ENCODE measurements at regions not wholly inside any gene's neighbourhood (a gene's known extent, or its start where the extent isn't known, plus 50 kb on each side); places are given as distances from the start of the nearest gene placed in this dataset.

DNA sequence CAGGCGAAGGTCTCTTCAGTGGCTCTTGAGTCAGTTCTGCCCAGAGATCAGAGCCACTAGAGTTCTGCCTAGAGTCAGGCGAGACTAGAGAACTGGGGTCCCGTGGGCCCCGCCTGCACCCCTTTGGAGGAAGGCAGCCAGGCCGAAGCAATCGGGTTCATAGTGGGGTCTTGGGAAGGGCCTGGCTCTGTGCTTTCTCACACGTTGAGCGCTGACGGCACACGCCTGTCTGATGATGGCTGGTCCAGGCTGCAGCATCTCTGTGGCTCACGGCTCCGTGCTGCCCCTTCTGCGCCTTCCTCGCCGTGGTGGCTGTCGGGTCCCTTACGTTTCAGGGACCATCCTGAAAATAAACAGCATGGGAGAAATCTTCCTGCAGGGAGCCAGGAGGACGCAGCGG, 78.3 kb upstream of the RNU6ATAC start:
- peaks cover 4 to 9% (median 7%) of the 10 kb centered on the region in 3 donors for H3K4me1 ChIP-seq (ENCODE audit: control insufficient read depth in 3 of 3, insufficient read depth in 3 of 3, low read length in 3 of 3)
- no peak overlapping the region for H3K27ac ChIP-seq (ENCODE audit: low read depth, low read length)
- H3K36me3 ChIP-seq (ENCODE audit: control insufficient read depth in 3 of 3, insufficient read depth in 3 of 3, low read length in 3 of 3) = no peaks in the 10 kb centered on the region
- H3K9ac ChIP-seq (ENCODE audit: low read depth in 1 of 3, low read length in 3 of 3) = no peak overlapping the region
- H3K9me3 ChIP-seq (ENCODE audit: control insufficient read depth in 3 of 3, low read length in 3 of 3) = peaks cover 0 to 3% (median 0%) of the 10 kb centered on the region in 3 donors
- H3K4me3 ChIP-seq (ENCODE audit: low read length in 3 of 3) = no peak overlapping the region
- peaks cover 3 to 18% (median 15%) of the 10 kb centered on the region in 3 donors for H3K27me3 ChIP-seq (ENCODE audit: control insufficient read depth in 3 of 3, insufficient read depth in 3 of 3, low read length in 3 of 3)

GRCh38 chr9:134243778-134244467, 79.6 kb upstream of the RNU6ATAC start:
- no peaks in the 10 kb centered on the region for H3K36me3 ChIP-seq (ENCODE audit: control insufficient read depth in 3 of 3, insufficient read depth in 3 of 3, low read length in 3 of 3)
- peaks cover 4 to 8% (median 6%) of the 10 kb centered on the region in 3 donors for H3K9me3 ChIP-seq (ENCODE audit: control insufficient read depth in 3 of 3, low read length in 3 of 3)
- no peak overlapping the region for H3K4me3 ChIP-seq (ENCODE audit: low read length in 3 of 3)
- peaks cover 3 to 18% (median 15%) of the 10 kb centered on the region in 3 donors for H3K27me3 ChIP-seq (ENCODE audit: control insufficient read depth in 3 of 3, insufficient read depth in 3 of 3, low read length in 3 of 3)
- H3K9ac ChIP-seq (ENCODE audit: low read depth in 1 of 3, low read length in 3 of 3) = peak overlapping the region in 1 of 3 donors; percentile 1
- H3K27ac ChIP-seq (ENCODE audit: low read depth, low read length) = no peak overlapping the region
- peaks cover 4 to 9% (median 7%) of the 10 kb centered on the region in 3 donors for H3K4me1 ChIP-seq (ENCODE audit: control insufficient read depth in 3 of 3, insufficient read depth in 3 of 3, low read length in 3 of 3)

GRCh38 chr9:134245179-134245578, 80.8 kb upstream of the RNU6ATAC start:
- H3K27me3 ChIP-seq (ENCODE audit: control insufficient read depth in 3 of 3, insufficient read depth in 3 of 3, low read length in 3 of 3) = peaks cover 3 to 14% (median 12%) of the 10 kb centered on the region in 3 donors
- peaks cover 4 to 8% (median 7%) of the 10 kb centered on the region in 3 donors for H3K9me3 ChIP-seq (ENCODE audit: control insufficient read depth in 3 of 3, low read length in 3 of 3)
- no peaks in the 10 kb centered on the region for H3K36me3 ChIP-seq (ENCODE audit: control insufficient read depth in 3 of 3, insufficient read depth in 3 of 3, low read length in 3 of 3)
- H3K9ac ChIP-seq (ENCODE audit: low read depth in 1 of 3, low read length in 3 of 3) = no peak overlapping the region
- H3K4me3 ChIP-seq (ENCODE audit: low read length in 3 of 3) = no peak overlapping the region
- H3K4me1 ChIP-seq (ENCODE audit: control insufficient read depth in 3 of 3, insufficient read depth in 3 of 3, low read length in 3 of 3) = peaks cover 4 to 9% (median 7%) of the 10 kb centered on the region in 3 donors
- H3K27ac ChIP-seq (ENCODE audit: low read depth, low read length) = no peak overlapping the region

- no peaks in the 10 kb centered on the region for H3K36me3 ChIP-seq (ENCODE audit: control insufficient read depth in 3 of 3, insufficient read depth in 3 of 3, low read length in 3 of 3)
- no peak overlapping the region for H3K27ac ChIP-seq (ENCODE audit: low read depth, low read length)
- peaks cover 0 to 6% (median 3%) of the 10 kb centered on the region in 3 donors for H3K27me3 ChIP-seq (ENCODE audit: control insufficient read depth in 3 of 3, insufficient read depth in 3 of 3, low read length in 3 of 3)
- H3K4me1 ChIP-seq (ENCODE audit: control insufficient read depth in 3 of 3, insufficient read depth in 3 of 3, low read length in 3 of 3) = peaks cover 14 to 19% (median 16%) of the 10 kb centered on the region in 3 donors
- H3K9ac ChIP-seq (ENCODE audit: low read depth in 1 of 3, low read length in 3 of 3) = no peak overlapping the region
- peaks cover 4 to 8% (median 7%) of the 10 kb centered on the region in 3 donors for H3K9me3 ChIP-seq (ENCODE audit: control insufficient read depth in 3 of 3, low read length in 3 of 3)
- no peak overlapping the region for H3K4me3 ChIP-seq (ENCODE audit: low read length in 3 of 3)
Measured at GRCh38 chr9:134247918-134248631, 78.2 kb upstream of the RXRA start.

DNA sequence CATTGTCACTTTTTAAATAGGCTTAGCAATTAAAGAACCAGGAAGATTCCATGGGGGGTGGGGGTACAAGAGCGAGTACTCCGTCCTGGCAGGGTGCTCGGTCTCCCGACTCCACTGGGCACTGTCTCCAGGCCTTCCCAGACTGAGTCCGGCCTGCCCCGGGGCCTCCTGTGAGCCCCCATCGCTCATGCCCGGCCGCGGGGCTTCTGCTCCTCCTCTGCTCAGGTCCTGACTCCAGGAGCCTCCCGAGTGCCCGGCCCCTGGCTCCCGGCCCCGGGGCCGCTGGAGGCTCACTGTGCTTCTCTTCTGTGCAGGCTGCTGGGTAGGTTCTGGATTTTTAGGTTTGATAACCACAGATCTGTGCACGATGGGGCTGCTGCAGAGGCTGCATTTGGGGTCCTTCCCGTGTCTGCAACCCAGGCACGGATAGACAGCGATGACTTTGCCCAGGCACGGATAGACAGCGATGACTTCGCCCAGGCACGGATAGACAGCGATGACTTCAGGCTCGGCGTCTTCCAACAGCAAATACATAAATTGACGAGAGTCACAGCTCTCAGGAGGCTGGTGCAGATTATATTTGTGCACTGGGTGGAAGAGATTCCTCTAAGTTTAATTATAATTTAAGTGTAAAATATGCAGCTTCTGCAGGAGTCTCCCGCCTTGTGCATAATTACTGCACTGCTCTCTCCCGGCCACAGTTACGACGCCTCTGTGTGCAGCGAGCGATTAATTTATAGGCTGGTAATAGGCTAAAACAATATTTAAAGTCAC, 74.8 kb upstream of the RXRA start:
- Histone ChIP-seq H3K27me3 (ENCODE audit: control insufficient read depth in 3 of 3, insufficient read depth in 3 of 3, low read length in 3 of 3) (no peaks in the 10 kb centered on the region), H3K9me3 (ENCODE audit: control insufficient read depth in 3 of 3, low read length in 3 of 3) (peaks cover 4 to 8% (median 7%) of the 10 kb centered on the region in 3 donors), H3K4me1 (ENCODE audit: control insufficient read depth in 3 of 3, insufficient read depth in 3 of 3, low read length in 3 of 3) (peaks cover 5 to 15% (median 12%) of the 10 kb centered on the region in 3 donors), H3K9ac (ENCODE audit: low read depth in 1 of 3, low read length in 3 of 3) (no peak overlapping the region), H3K4me3 (ENCODE audit: low read length in 3 of 3) (no peak overlapping the region), H3K27ac (ENCODE audit: low read depth, low read length) (no peak overlapping the region), H3K36me3 (ENCODE audit: control insufficient read depth in 3 of 3, insufficient read depth in 3 of 3, low read length in 3 of 3) (no peaks in the 10 kb centered on the region)

- peak overlapping the region; percentile 63 for H3K27ac ChIP-seq (ENCODE audit: low read depth, low read length)
- no peaks in the 10 kb centered on the region for H3K27me3 ChIP-seq (ENCODE audit: control insufficient read depth in 3 of 3, insufficient read depth in 3 of 3, low read length in 3 of 3)
- H3K9me3 ChIP-seq (ENCODE audit: control insufficient read depth in 3 of 3, low read length in 3 of 3) = peaks cover 4 to 8% (median 7%) of the 10 kb centered on the region in 3 donors
- H3K4me3 ChIP-seq (ENCODE audit: low read length in 3 of 3) = peak overlapping the region in 2 of 3 donors; percentile 41 to 45
- H3K9ac ChIP-seq (ENCODE audit: low read depth in 1 of 3, low read length in 3 of 3) = peak overlapping the region; percentile 22 to 69 (median 52)
- H3K36me3 ChIP-seq (ENCODE audit: control insufficient read depth in 3 of 3, insufficient read depth in 3 of 3, low read length in 3 of 3) = no peaks in the 10 kb centered on the region
- H3K4me1 ChIP-seq (ENCODE audit: control insufficient read depth in 3 of 3, insufficient read depth in 3 of 3, low read length in 3 of 3) = peaks cover 5 to 15% (median 12%) of the 10 kb centered on the region in 3 donors
Measured at GRCh38 chr9:134252084-134252830, 74.0 kb upstream of the RXRA start.

DNA sequence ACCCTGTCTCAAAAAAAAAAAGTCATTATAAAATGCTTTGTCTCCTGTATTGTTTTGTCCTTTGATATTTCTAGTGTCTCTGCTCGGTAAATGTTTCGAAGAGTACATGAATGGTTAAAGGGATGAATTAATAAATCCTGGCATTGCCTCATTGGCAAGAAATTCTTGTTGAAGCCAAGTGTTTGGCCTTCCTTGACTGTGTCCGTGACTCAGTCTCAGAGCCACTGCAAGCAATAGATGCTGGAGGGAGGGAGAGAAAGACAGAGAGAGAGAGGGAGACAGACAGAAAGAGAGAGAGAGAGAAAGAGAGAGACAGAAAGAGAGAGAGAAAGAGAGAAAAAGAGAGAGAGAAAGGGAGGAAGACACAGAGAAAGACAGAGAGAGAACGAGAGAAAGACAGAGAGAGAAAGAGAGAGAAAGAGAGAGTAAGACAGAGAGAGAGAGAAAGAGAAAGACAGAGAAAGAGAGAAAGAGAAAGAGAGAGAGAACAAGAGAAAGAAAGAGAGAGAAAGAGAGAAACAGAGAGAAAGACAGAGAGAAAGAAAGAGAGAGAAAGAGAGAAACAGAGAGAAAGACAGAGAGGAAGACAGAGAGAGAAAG, 72.5 kb upstream of the RXRA start:
- peaks cover 0 to 3% (median 0%) of the 10 kb centered on the region in 3 donors for H3K9me3 ChIP-seq (ENCODE audit: control insufficient read depth in 3 of 3, low read length in 3 of 3)
- no peaks in the 10 kb centered on the region for H3K27me3 ChIP-seq (ENCODE audit: control insufficient read depth in 3 of 3, insufficient read depth in 3 of 3, low read length in 3 of 3)
- no peaks in the 10 kb centered on the region for H3K36me3 ChIP-seq (ENCODE audit: control insufficient read depth in 3 of 3, insufficient read depth in 3 of 3, low read length in 3 of 3)
- no peak overlapping the region for H3K9ac ChIP-seq (ENCODE audit: low read depth in 1 of 3, low read length in 3 of 3)
- H3K27ac ChIP-seq (ENCODE audit: low read depth, low read length) = no peak overlapping the region
- peaks cover 5 to 19% (median 17%) of the 10 kb centered on the region in 3 donors for H3K4me1 ChIP-seq (ENCODE audit: control insufficient read depth in 3 of 3, insufficient read depth in 3 of 3, low read length in 3 of 3)
- H3K4me3 ChIP-seq (ENCODE audit: low read length in 3 of 3) = no peak overlapping the region

DNA sequence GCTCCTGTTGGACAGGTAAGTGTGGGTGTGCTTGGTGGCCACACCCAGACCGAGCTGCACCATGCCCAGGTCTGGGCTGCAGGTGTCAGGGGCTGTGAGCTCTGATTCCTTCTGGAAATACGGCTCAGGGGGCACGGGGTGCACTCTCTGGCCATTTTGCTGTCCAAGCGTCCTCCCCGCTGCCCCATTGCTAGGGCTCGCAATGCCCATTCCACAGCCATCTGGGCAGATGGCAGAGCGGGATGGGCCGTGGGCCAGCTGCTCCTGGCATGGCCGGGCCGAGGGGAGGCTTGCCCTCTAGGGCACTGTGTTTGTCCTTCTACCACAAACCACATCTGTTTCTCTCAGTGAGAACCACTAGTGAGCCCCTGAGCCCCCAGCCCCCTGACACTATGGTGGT, 67.9 kb upstream of the RXRA start:
- Histone ChIP-seq H3K27me3 (ENCODE audit: control insufficient read depth in 3 of 3, insufficient read depth in 3 of 3, low read length in 3 of 3) (no peaks in the 10 kb centered on the region), H3K9ac (ENCODE audit: low read depth in 1 of 3, low read length in 3 of 3) (no peak overlapping the region), H3K4me3 (ENCODE audit: low read length in 3 of 3) (no peak overlapping the region), H3K9me3 (ENCODE audit: control insufficient read depth in 3 of 3, low read length in 3 of 3) (no peaks in the 10 kb centered on the region), H3K4me1 (ENCODE audit: control insufficient read depth in 3 of 3, insufficient read depth in 3 of 3, low read length in 3 of 3) (peaks cover 0 to 4% (median 4%) of the 10 kb centered on the region in 3 donors), H3K27ac (ENCODE audit: low read depth, low read length) (no peak overlapping the region), H3K36me3 (ENCODE audit: control insufficient read depth in 3 of 3, insufficient read depth in 3 of 3, low read length in 3 of 3) (no peaks in the 10 kb centered on the region)
